Keratinocyte (primary cell): ENCODE measurements at regions not wholly inside any gene's neighbourhood (a gene's known extent, or its start where the extent isn't known, plus 50 kb on each side); places are given as distances from the start of the nearest gene placed in this dataset.

Source experiments
- EZH2 ChIP-seq: IDR thresholded peaks from one replicate; pipeline ENCODE4 v1.6.1; 2012; ENCODE audit warnings: inconsistent platforms, mild to moderate bottlenecking, low read length, moderate library complexity
- TF ChIP-seq, protein P1 (sequence below), 3 experiments: IDR thresholded peaks in 1 of 3; conservative IDR thresholded peaks in 1 of 3; optimal IDR thresholded peaks in 1 of 3; 2 replicates in 2 of 3; 3 replicates in 1 of 3; pipeline versions ENCODE3 to v1.5.1; 2011; ENCODE audit warnings: low read length in 3 of 3, mild to moderate bottlenecking in 3 of 3, moderate library complexity in 2 of 3, control low read depth in 1 of 3, inconsistent platforms in 1 of 3; ENCODE audit not compliant: insufficient read depth in 2 of 3; ENCODE audit errors: extremely low read depth in 1 of 3

DNA sequence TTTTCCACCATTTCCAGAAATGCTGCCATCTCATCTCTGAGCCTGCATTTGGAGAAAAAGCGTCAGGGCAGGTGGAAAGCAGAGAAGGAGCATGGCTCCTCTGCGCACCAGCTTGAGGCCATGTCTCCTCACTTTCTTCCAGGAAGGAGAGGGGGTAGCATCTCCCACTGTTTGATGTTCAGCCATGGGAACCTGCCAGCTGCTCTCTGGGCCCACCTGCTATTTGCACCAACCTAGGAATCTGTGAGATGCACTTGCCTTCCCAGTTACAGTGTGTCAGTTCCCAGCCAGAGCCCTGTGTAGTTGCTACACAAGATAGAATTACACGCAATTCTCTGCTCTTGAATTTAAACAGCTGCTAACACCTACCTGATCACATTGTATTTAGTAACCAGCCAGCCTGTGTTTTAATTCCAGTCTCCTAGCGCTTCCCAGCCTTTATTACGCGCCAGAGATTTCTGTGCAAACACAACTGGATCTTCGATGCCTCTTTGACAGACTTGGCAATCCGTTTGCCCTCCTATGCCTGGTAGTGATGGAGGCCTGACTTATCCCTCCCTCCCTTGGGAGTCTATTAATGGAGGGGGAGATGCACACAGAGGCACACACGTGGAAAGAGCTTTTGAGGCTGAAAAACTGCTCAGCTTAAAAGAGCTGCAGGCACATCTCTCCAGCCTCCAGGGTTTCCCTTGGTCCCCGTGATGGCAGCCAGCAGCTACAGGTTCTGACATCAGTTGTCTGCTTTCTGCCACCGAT lies 98.1 kb upstream of the SEC14L1 start:
- TF ChIP-seq, protein P1, sequence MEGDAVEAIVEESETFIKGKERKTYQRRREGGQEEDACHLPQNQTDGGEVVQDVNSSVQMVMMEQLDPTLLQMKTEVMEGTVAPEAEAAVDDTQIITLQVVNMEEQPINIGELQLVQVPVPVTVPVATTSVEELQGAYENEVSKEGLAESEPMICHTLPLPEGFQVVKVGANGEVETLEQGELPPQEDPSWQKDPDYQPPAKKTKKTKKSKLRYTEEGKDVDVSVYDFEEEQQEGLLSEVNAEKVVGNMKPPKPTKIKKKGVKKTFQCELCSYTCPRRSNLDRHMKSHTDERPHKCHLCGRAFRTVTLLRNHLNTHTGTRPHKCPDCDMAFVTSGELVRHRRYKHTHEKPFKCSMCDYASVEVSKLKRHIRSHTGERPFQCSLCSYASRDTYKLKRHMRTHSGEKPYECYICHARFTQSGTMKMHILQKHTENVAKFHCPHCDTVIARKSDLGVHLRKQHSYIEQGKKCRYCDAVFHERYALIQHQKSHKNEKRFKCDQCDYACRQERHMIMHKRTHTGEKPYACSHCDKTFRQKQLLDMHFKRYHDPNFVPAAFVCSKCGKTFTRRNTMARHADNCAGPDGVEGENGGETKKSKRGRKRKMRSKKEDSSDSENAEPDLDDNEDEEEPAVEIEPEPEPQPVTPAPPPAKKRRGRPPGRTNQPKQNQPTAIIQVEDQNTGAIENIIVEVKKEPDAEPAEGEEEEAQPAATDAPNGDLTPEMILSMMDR (optimal IDR thresholded peaks at IDR 0.05 in 1 of 3, IDR thresholded peaks at IDR 0.05 in 1 of 3, conservative IDR thresholded peaks at IDR 0.05 in 1 of 3; ENCODE audit: extremely low read depth in 1 of 3, insufficient read depth in 2 of 3, low read length in 3 of 3): no peak
- TF ChIP-seq EZH2: no peak
